GM12875 (cell line): ENCODE measurements at regions not wholly inside any gene's neighbourhood (a gene's known extent, or its start where the extent isn't known, plus 50 kb on each side); places are given as distances from the start of the nearest gene placed in this dataset.

Experiments
- H3K4me3 ChIP-seq: one replicate; pipeline ENCODE4 v1.5.1; 2011; ENCODE audit warnings: low read depth, low read length, control low read depth
- TF ChIP-seq, protein P1 (sequence below): IDR thresholded peaks from 2 replicates; pipeline ENCODE4 v1.5.1; 2011; ENCODE audit warnings: low read depth, mild to moderate bottlenecking, control low read depth, inconsistent platforms, low read length, moderate library complexity, borderline replicate concordance; ENCODE audit not compliant: insufficient read depth

DNA sequence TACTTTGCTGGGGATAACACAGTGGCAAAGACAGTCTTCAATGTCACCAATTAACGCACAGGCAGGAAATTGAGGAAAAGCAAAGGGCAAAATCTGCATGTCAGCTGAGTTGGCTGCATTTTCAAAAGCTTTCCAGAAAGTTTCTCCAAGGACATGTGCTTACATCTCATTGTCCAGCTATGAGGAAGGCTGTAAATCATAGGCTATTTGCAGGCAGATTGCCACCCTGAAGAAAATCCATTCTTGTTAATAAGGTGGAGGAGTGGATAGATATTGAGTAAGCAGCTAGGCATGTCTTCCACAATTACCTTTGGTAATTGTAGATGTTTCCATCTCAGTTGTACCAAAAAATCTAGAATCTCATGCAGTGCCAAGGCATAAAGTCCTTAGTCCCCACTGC is 278.0 kb upstream of the NUDT12 start:
- H3K4me3 ChIP-seq, result no peak overlapping the region
- TF ChIP-seq, protein P1, sequence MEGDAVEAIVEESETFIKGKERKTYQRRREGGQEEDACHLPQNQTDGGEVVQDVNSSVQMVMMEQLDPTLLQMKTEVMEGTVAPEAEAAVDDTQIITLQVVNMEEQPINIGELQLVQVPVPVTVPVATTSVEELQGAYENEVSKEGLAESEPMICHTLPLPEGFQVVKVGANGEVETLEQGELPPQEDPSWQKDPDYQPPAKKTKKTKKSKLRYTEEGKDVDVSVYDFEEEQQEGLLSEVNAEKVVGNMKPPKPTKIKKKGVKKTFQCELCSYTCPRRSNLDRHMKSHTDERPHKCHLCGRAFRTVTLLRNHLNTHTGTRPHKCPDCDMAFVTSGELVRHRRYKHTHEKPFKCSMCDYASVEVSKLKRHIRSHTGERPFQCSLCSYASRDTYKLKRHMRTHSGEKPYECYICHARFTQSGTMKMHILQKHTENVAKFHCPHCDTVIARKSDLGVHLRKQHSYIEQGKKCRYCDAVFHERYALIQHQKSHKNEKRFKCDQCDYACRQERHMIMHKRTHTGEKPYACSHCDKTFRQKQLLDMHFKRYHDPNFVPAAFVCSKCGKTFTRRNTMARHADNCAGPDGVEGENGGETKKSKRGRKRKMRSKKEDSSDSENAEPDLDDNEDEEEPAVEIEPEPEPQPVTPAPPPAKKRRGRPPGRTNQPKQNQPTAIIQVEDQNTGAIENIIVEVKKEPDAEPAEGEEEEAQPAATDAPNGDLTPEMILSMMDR, result no peak

DNA sequence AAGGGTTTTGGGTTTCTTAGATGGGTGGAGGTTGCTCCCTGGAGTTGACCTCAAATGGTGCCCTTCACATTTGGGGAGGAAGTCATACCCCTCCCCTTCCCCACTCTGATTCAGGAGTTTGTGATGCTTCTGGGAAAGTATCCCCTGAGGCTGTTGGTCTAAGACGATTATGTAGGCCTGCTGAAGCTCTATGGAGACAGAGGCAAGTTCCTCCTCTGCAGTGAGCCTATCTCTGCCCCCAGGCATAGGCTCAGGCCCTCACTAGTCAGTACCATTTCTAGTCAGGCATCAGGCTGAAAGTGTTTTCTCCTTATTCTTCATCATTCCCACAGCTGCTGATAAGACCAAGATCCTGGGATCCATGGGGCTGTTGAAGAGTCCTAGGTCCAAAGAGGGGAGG is 271.6 kb upstream of the NUDT12 start:
- TF ChIP-seq, protein P1, result no peak
- H3K4me3 ChIP-seq, result no peak overlapping the region

DNA sequence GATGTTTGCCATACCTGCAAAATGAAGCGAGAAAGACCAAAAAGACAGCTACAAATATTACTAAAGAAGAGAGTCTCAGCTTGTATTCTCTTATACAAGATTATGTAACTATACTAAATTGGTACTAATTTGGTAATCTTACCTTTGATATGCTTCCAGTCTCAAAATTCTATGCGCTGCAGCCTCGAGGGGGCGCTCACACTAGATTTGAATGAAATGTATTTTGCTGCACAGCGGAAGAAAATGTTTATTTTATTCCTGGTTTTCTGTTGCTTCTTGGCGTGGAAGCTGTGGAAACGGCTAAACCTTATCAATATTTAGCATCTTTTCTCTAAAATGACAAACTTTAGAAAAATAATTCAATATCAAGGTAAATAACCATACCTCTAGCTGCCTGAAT is 267.0 kb upstream of the NUDT12 start:
- TF ChIP-seq, protein P1, result peak; percentile 38; the same call in 1 of the 2 replicates
- H3K4me3 ChIP-seq, result no peak overlapping the region

DNA sequence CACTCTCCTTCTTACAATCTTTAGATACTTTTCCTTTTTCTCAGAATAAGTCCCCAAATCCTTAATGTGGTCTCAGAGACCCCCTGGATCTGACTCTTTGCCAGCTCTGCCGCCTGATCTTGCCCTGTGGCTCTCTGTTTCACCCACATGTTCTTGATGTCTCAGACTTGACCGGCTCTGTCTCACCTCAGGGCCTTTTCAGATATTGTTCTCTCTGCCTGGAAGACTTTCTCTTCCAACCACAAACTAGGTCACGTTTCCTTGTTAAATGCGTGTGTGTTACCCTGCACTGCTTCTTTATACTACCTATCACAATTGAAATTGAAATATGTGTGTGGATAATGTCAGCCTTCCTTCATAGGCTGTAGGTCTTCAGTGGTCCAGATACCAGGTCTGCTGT is 265.4 kb upstream of the NUDT12 start:
- TF ChIP-seq, protein P1, result no peak
- no peak overlapping the region for H3K4me3 ChIP-seq

DNA sequence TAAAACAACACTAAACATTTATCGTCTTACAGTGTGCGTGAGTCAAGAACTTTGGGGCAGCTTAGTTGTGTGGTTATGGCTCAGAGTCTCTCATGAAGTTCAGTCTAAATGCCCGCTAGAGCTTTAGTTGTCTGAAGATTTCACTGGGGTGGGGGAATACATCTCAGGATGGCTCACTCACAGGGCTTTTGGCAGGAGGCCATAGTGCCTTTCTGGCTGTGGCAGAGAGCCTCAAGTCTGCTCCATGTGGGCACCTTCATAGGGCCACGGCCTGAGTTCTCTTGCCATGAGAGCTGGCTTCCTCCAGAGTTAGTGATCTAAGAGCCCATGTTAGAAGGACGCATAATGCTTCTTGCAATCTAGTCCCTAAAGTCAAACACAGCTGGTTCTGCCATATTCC is 258.8 kb upstream of the NUDT12 start:
- TF ChIP-seq, protein P1, result no peak
- no peak overlapping the region for H3K4me3 ChIP-seq

DNA sequence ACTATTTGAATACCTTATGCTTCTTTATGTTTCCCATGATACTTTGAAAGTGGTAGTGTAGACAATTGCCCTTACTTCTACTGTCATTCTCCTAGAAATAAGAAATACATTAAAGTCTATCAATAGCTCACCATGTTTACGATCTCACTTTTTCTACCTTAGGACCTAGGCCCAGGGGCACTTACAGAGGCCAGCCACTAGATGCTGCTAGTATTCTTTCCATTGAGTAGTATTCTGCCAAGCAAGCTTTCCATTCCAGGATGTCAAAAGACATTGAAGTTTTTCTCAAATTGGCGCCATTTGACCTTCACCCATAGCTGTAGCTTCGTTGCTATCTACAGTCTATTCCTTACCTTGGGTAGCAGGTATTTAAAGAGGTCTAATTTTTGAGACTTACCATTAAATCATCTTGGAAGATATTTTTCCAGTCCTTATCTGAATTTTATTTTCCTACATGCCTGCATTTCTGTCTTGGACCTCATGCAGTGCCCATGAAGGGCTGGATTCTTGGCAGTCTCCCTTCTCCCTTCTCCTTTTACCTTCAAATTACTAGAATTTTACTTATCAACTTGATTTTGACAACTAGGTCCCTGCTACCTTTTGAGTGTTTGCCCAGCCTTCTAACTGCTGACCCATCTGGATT is 246.0 kb upstream of the NUDT12 start:
- H3K4me3 ChIP-seq, result no peak overlapping the region
- TF ChIP-seq, protein P1, result peak; percentile 72

DNA sequence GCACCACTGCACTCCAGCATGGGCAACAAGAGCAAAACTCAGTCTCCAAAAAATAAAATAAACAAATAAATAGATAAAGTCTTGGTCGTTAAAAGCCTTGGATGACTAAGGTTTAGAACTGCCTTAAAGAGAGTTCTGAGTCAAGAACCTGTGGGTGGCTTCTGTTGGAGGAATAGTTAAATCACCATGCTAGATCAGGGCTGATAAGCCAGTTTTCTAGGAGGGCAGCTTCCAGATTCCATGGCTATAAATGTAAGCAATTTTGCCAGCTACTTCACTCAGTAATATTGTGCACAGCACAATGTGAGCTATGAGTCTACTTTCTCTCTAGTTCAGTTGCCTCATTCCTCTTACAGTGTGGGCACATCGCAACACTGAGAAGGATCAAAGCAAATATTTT is 242.1 kb upstream of the NUDT12 start:
- TF ChIP-seq, protein P1, result no peak

More for the DNA sequence above, 242.1 kb upstream of the NUDT12 start:
- H3K4me3 ChIP-seq, result no peak overlapping the region
